B cell (primary cell): ENCODE measurements at regions not wholly inside any gene's neighbourhood (a gene's known extent, or its start where the extent isn't known, plus 50 kb on each side); places are given as distances from the start of the nearest gene placed in this dataset.

Experiments
- ATAC-seq: fragments of 200-7000 bp; cut with Tn5 transposase; one replicate; pipeline ENCODE4 v1.10.0; 2021; ENCODE audit warnings: low read depth, mild to moderate bottlenecking, moderate number of reproducible peaks, moderate library complexity
- CTCF ChIA-PET: fragments of 350-600 bp; sonication (Branson Sonifier 250); formaldehyde crosslinking; loops from one replicate; lab custom pipeline; 2021; ENCODE audit warnings: antibody characterized with exemption, inconsistent platforms; lab: Charles Lee
- POLR2A ChIA-PET: fragments of 350-600 bp; sonication (Branson Sonifier 250); formaldehyde crosslinking; loops from one replicate; lab custom pipeline; 2021; ENCODE audit warnings: antibody characterized with exemption; lab: Charles Lee
- DNase-seq: peaks from one replicate; pipeline ENCODE4 v3.0.0; 2013
- H2AFZ ChIP-seq: 2 replicates; pipeline ENCODE4 v1.6.1; 2012; ENCODE audit warnings: mild to moderate bottlenecking, low read depth, low read length; ENCODE audit not compliant: insufficient read depth, poor library complexity, severe bottlenecking
- H3K27ac ChIP-seq, 2 donors: 1 replicate in 1 of 2; 2 replicates in 1 of 2; pipeline ENCODE4 v1.5.1; 2012 to 2013; ENCODE audit warnings: low read length in 2 of 2, mild to moderate bottlenecking in 2 of 2, moderate library complexity in 1 of 2
- H3K27me3 ChIP-seq, 4 experiments: fragments of 200-600 bp in 1 of 4; sonication (generic) in 1 of 4; replicated peaks in 1 of 4; 1 replicate in 2 of 4; 2 replicates in 2 of 4; pipeline versions ENCODE4 v1.6.1 to v1.7.0; 2013 to 2016; ENCODE audit warnings: low read length in 3 of 4, mild to moderate bottlenecking in 2 of 4, mixed read lengths in 1 of 4, moderate library complexity in 1 of 4; ENCODE audit not compliant: insufficient read depth in 4 of 4, control insufficient read depth in 3 of 4; ENCODE audit errors: control extremely low read depth in 1 of 4
- H3K36me3 ChIP-seq, 2 experiments: replicated peaks in 1 of 2; 1 replicate in 1 of 2; 2 replicates in 1 of 2; pipeline versions ENCODE4 v1.6.1 to v1.7.1; 2013; ENCODE audit warnings: low read length in 1 of 2; ENCODE audit not compliant: insufficient read depth in 2 of 2, control insufficient read depth in 1 of 2; ENCODE audit errors: control extremely low read depth in 1 of 2, extremely low read depth in 1 of 2
- H3K4me1 ChIP-seq, 2 donors: fragments of 200-600 bp in 1 of 2; sonication (generic) in 1 of 2; 1 replicate in 1 of 2; 2 replicates in 1 of 2; pipeline versions ENCODE4 v1.5.1 to v1.6.1; 2013 to 2017; ENCODE audit warnings: low read length in 2 of 2; ENCODE audit not compliant: control insufficient read depth in 2 of 2, insufficient read depth in 2 of 2
- H3K4me2 ChIP-seq: replicated peaks from 2 replicates; pipeline ENCODE3; 2012; ENCODE audit warnings: mild to moderate bottlenecking, low read depth, low read length; ENCODE audit not compliant: poor library complexity, severe bottlenecking
- H3K4me3 ChIP-seq, 5 experiments: fragments of 200-600 bp in 1 of 5; sonication (generic) in 1 of 5; 1 replicate in 3 of 5; 2 replicates in 2 of 5; pipeline versions ENCODE4 v1.5.1 to v1.7.0; 2011 to 2016; ENCODE audit warnings: low read length in 4 of 5, mild to moderate bottlenecking in 4 of 5, low read depth in 2 of 5, control low read depth in 1 of 5, moderate library complexity in 1 of 5; ENCODE audit not compliant: insufficient read depth in 1 of 5; ENCODE audit errors: control extremely low read depth in 1 of 5, extremely low read depth in 1 of 5
- H3K79me2 ChIP-seq: fragments of 200-600 bp; sonication (generic); one replicate; pipeline ENCODE4 v1.6.0; 2016; ENCODE audit warnings: low read length; ENCODE audit not compliant: control insufficient read depth, insufficient read depth
- H3K9ac ChIP-seq: fragments of 200-600 bp; sonication (generic); 2 replicates; pipeline ENCODE4 v1.6.1; 2017; ENCODE audit warnings: mild to moderate bottlenecking, low read length, moderate library complexity
- H3K9me3 ChIP-seq, 3 donors: one replicate each; pipeline versions ENCODE4 v1.6.1 to v1.7.1; 2013; ENCODE audit warnings: low read length in 2 of 3; ENCODE audit not compliant: control insufficient read depth in 2 of 3, insufficient read depth in 1 of 3; ENCODE audit errors: control extremely low read depth in 1 of 3
- H4K20me1 ChIP-seq: 2 replicates; pipeline ENCODE4 v1.6.0; 2012; ENCODE audit warnings: mild to moderate bottlenecking, low read length; ENCODE audit not compliant: insufficient read depth, control insufficient read depth, poor library complexity, severe bottlenecking
- H3K27ac Mint-ChIP-seq: one replicate; pipeline ENCODE4 v1.8.0; 2021; ENCODE audit warnings: mixed read lengths
- H3K27me3 Mint-ChIP-seq: one replicate; pipeline ENCODE4 v1.8.0; 2021; ENCODE audit warnings: mixed read lengths
- H3K4me1 Mint-ChIP-seq: one replicate; pipeline ENCODE4 v1.8.0; 2021; ENCODE audit warnings: mixed read lengths
- H3K4me3 Mint-ChIP-seq: one replicate; pipeline ENCODE4 v1.8.0; 2021; ENCODE audit warnings: mixed read lengths
- H3K9me3 Mint-ChIP-seq: one replicate; pipeline ENCODE4 v1.8.0; 2022; ENCODE audit warnings: mixed read lengths; ENCODE audit not compliant: insufficient read depth
- EZH2 ChIP-seq: IDR thresholded peaks from 2 replicates; pipeline ENCODE4 v1.6.1; 2012; ENCODE audit warnings: borderline replicate concordance, low read depth, mild to moderate bottlenecking, moderate library complexity, low read length; ENCODE audit not compliant: insufficient read depth, poor library complexity, severe bottlenecking
- WGBS: methylation state at CpG from one replicate; pipeline ENCODE4 v1.1.5; 2013; ENCODE audit warnings: missing lambda C conversion rate; ENCODE audit not compliant: insufficient coverage; 5-methylcytosine and 5-hydroxymethylcytosine counted together
- intact Hi-C: fragments of 100-400 bp; cut with micrococcal nuclease; formaldehyde crosslinking; loops from one replicate; pipeline ENCODE4 v1.10.0; 2022
- TF ChIP-seq, protein P1 (sequence below): fragments of 200-600 bp; IDR thresholded peaks from one replicate; pipeline ENCODE4 v1.8.0; 2022; ENCODE audit warnings: antibody characterized with exemption, mild to moderate bottlenecking

DNA sequence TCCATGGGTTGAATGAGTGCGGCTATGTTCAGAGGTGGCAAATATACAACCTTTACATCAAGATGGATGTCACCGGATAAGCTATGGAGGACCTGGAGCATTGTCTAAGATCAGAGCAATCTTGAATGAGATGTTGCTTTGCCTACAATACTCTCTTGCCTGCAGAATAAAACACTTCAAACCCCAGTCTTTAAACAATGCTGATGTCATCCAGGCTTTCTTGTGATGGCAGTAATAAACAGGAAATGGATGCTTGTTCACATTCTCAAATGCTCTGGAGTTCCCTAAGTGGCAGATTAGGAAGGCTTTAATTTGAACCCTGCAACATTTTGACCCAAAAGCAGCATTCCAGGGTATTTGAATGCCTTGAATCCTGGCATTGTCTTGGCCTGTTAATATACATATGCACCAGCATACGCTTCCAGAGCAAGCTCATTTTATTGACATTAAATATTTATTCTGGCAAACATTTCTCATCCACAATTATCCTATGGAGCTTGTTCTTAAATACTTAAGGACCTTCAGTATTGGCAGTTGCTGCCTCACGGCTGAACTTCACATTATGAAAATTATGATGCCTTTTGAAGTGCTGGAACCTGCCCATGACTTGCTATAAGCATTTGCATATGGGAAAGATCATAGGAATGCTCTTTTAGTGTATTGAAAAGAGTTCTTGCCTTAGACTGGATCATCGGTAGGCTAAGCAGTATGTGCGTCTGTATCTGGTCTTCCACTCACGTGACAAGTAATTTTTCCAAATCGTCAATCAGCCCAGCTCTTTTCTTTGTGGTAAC, 422.7 kb downstream of the SIPA1L2 start:
- H3K4me1 ChIP-seq: no peaks in the 10 kb centered on the region
- peaks cover 5% of the 10 kb centered on the region for H3K27me3 Mint-ChIP-seq
- intact Hi-C loops: no loop called here
- peaks cover 2% of the 10 kb centered on the region for H3K9me3 Mint-ChIP-seq
- DNase-seq (no peak), ATAC-seq (no peak)
- H3K4me2 ChIP-seq: no peak overlapping the region
- no peak overlapping the region for H3K27ac Mint-ChIP-seq
- H3K27ac ChIP-seq: no peak overlapping the region
- no peak overlapping the region for H3K4me3 Mint-ChIP-seq
- H3K79me2 ChIP-seq: no peaks in the 10 kb centered on the region
- no peak overlapping the region for H3K4me3 ChIP-seq
- H2AFZ ChIP-seq: no peak overlapping the region
- TF ChIP-seq EZH2: no peak
- TF ChIP-seq, protein P1, sequence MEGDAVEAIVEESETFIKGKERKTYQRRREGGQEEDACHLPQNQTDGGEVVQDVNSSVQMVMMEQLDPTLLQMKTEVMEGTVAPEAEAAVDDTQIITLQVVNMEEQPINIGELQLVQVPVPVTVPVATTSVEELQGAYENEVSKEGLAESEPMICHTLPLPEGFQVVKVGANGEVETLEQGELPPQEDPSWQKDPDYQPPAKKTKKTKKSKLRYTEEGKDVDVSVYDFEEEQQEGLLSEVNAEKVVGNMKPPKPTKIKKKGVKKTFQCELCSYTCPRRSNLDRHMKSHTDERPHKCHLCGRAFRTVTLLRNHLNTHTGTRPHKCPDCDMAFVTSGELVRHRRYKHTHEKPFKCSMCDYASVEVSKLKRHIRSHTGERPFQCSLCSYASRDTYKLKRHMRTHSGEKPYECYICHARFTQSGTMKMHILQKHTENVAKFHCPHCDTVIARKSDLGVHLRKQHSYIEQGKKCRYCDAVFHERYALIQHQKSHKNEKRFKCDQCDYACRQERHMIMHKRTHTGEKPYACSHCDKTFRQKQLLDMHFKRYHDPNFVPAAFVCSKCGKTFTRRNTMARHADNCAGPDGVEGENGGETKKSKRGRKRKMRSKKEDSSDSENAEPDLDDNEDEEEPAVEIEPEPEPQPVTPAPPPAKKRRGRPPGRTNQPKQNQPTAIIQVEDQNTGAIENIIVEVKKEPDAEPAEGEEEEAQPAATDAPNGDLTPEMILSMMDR: no peak
- H3K4me1 Mint-ChIP-seq: no peaks in the 10 kb centered on the region
- ChIA-PET CTCF (no interaction called here), POLR2A (no interaction called here)
- no peaks in the 10 kb centered on the region for H3K36me3 ChIP-seq
- 95% methylated on average over 4 of the region's 8 CpGs for WGBS
- no peaks in the 10 kb centered on the region for H4K20me1 ChIP-seq
- peaks cover 0 to 4% (median 0%) of the 10 kb centered on the region in 3 donors for H3K9me3 ChIP-seq
- no peaks in the 10 kb centered on the region for H3K27me3 ChIP-seq
- H3K9ac ChIP-seq: no peak overlapping the region

GRCh38 chr1:232204269-232204668, 425.7 kb downstream of the SIPA1L2 start:
- ChIA-PET POLR2A (no interaction called here), CTCF (no interaction called here)
- Histone ChIP-seq H3K27ac (no peak overlapping the region), H3K4me2 (no peak overlapping the region), H3K79me2 (no peaks in the 10 kb centered on the region), H3K27me3 (no peaks in the 10 kb centered on the region), H4K20me1 (no peaks in the 10 kb centered on the region), H3K9ac (no peak overlapping the region), H2AFZ (no peak overlapping the region), H3K4me1 (no peaks in the 10 kb centered on the region), H3K4me3 (no peak overlapping the region), H3K36me3 (no peaks in the 10 kb centered on the region), H3K9me3 (peaks cover 0 to 8% (median 1%) of the 10 kb centered on the region in 3 donors)
- intact Hi-C loops: no loop called here
- peaks cover 7% of the 10 kb centered on the region for H3K9me3 Mint-ChIP-seq
- no peaks in the 10 kb centered on the region for H3K4me1 Mint-ChIP-seq
- no peaks in the 10 kb centered on the region for H3K27me3 Mint-ChIP-seq
- no peak overlapping the region for H3K4me3 Mint-ChIP-seq
- TF ChIP-seq EZH2: no peak
- TF ChIP-seq, protein P1: no peak
- DNase-seq: no peak
- no peak overlapping the region for H3K27ac Mint-ChIP-seq
- no peak for ATAC-seq
